ENCODE measurements at regions not wholly inside any gene's neighbourhood (a gene's known extent, or its start where the extent isn't known, plus 50 kb on each side); places are given as distances from the start of the nearest gene placed in this dataset.

- H3K4me3 Mint-ChIP-seq (ENCODE audit: unreplicated experiment), result no peak overlapping the region
- no peaks in the 10 kb centered on the region for H3K9me3 Mint-ChIP-seq (ENCODE audit: unreplicated experiment)
- DNase-seq (ENCODE audit: extremely low spot score, unreplicated experiment), result no peak
- H3K36me3 Mint-ChIP-seq (ENCODE audit: unreplicated experiment), result no peaks in the 10 kb centered on the region
- peaks cover 2% of the 10 kb centered on the region for H3K4me1 Mint-ChIP-seq (ENCODE audit: unreplicated experiment)
- H3K27ac Mint-ChIP-seq (ENCODE audit: unreplicated experiment), result no peak overlapping the region
- H3K27me3 Mint-ChIP-seq (ENCODE audit: unreplicated experiment), result no peaks in the 10 kb centered on the region
- TF ChIP-seq CTCF (IDR thresholded peaks at IDR 0.05), result no peak
These were observed 456.4 kb upstream of the CFAP20DC start for GRCh38 chr3:59506191-59506590.

- Mint-ChIP-seq H3K27ac (ENCODE audit: unreplicated experiment) (no peak overlapping the region), H3K36me3 (ENCODE audit: unreplicated experiment) (no peaks in the 10 kb centered on the region), H3K9me3 (ENCODE audit: unreplicated experiment) (no peaks in the 10 kb centered on the region), H3K4me3 (ENCODE audit: unreplicated experiment) (no peak overlapping the region), H3K4me1 (ENCODE audit: unreplicated experiment) (peaks cover 2% of the 10 kb centered on the region), H3K27me3 (ENCODE audit: unreplicated experiment) (no peaks in the 10 kb centered on the region)
- no peak for TF ChIP-seq CTCF (IDR thresholded peaks at IDR 0.05)
- DNase-seq (ENCODE audit: extremely low spot score, unreplicated experiment), result no peak
These were observed 453.6 kb upstream of the CFAP20DC start for GRCh38 chr3:59503441-59503840.

- Mint-ChIP-seq H3K4me1 (ENCODE audit: unreplicated experiment) (peaks cover 2% of the 10 kb centered on the region), H3K9me3 (ENCODE audit: unreplicated experiment) (no peaks in the 10 kb centered on the region), H3K27me3 (ENCODE audit: unreplicated experiment) (no peaks in the 10 kb centered on the region), H3K36me3 (ENCODE audit: unreplicated experiment) (no peaks in the 10 kb centered on the region), H3K4me3 (ENCODE audit: unreplicated experiment) (no peak overlapping the region), H3K27ac (ENCODE audit: unreplicated experiment) (no peak overlapping the region)
- DNase-seq (ENCODE audit: extremely low spot score, unreplicated experiment), result no peak
- no peak for TF ChIP-seq CTCF (IDR thresholded peaks at IDR 0.05)
These were observed 453.0 kb upstream of the CFAP20DC start for GRCh38 chr3:59502806-59503205.

GRCh38 chr3:59499954-59500353, 450.1 kb upstream of the CFAP20DC start:
- Mint-ChIP-seq H3K9me3 (ENCODE audit: unreplicated experiment) (no peaks in the 10 kb centered on the region), H3K4me3 (ENCODE audit: unreplicated experiment) (no peak overlapping the region), H3K27me3 (ENCODE audit: unreplicated experiment) (peaks cover 14% of the 10 kb centered on the region), H3K36me3 (ENCODE audit: unreplicated experiment) (no peaks in the 10 kb centered on the region), H3K4me1 (ENCODE audit: unreplicated experiment) (peaks cover 2% of the 10 kb centered on the region), H3K27ac (ENCODE audit: unreplicated experiment) (no peak overlapping the region)
- no peak for DNase-seq (ENCODE audit: extremely low spot score, unreplicated experiment)
- no peak for TF ChIP-seq CTCF (IDR thresholded peaks at IDR 0.05)

- no peak for DNase-seq (ENCODE audit: extremely low spot score, unreplicated experiment)
- Mint-ChIP-seq H3K27ac (ENCODE audit: unreplicated experiment) (no peak overlapping the region), H3K27me3 (ENCODE audit: unreplicated experiment) (peaks cover 14% of the 10 kb centered on the region), H3K4me1 (ENCODE audit: unreplicated experiment) (peaks cover 2% of the 10 kb centered on the region), H3K4me3 (ENCODE audit: unreplicated experiment) (no peak overlapping the region), H3K36me3 (ENCODE audit: unreplicated experiment) (no peaks in the 10 kb centered on the region), H3K9me3 (ENCODE audit: unreplicated experiment) (no peaks in the 10 kb centered on the region)
- no peak for TF ChIP-seq CTCF (IDR thresholded peaks at IDR 0.05)
These were observed 449.2 kb upstream of the CFAP20DC start for GRCh38 chr3:59499000-59499399.

All from osteocyte (in vitro differentiated cells).